Activated T-cell treated with anti-CD3 and anti-CD28 coated beads, Interleukin-2, amount 50 U/mL, for 48 hours (primary cell): ENCODE measurements at regions not wholly inside any gene's neighbourhood (a gene's known extent, or its start where the extent isn't known, plus 50 kb on each side); places are given as distances from the start of the nearest gene placed in this dataset.

Source experiments
- DNase-seq, 2 experiments: peaks; one replicate each; pipeline ENCODE4 v3.0.0-alpha.2; 2020

- no peak for DNase-seq
These were observed 65.0 kb upstream of the DNAJC19 start for GRCh38 chr3:181054538-181054937.

- DNase-seq, result no peak
These were observed 62.7 kb upstream of the DNAJC19 start for GRCh38 chr3:181052256-181052655.

GRCh38 chr3:181050738-181051137 is 61.2 kb upstream of the DNAJC19 start:
- DNase-seq, result no peak

GRCh38 chr3:181040030-181040429 is 50.5 kb upstream of the DNAJC19 start:
- DNase-seq, result no peak
